Kidney capillary endothelial cell (primary cell): ENCODE measurements at regions not wholly inside any gene's neighbourhood (a gene's known extent, or its start where the extent isn't known, plus 50 kb on each side); places are given as distances from the start of the nearest gene placed in this dataset.

Source experiments
- DNase-seq: peaks from one replicate; pipeline ENCODE4 v3.0.0-alpha.2; 2018; ENCODE audit warnings: low spot score

- no peak for DNase-seq
Observed at GRCh38 chr7:49376817-49377375, 396.5 kb upstream of the VWC2 start.

GRCh38 chr7:49386792-49387191 lies 386.6 kb upstream of the VWC2 start:
- no peak for DNase-seq

DNA sequence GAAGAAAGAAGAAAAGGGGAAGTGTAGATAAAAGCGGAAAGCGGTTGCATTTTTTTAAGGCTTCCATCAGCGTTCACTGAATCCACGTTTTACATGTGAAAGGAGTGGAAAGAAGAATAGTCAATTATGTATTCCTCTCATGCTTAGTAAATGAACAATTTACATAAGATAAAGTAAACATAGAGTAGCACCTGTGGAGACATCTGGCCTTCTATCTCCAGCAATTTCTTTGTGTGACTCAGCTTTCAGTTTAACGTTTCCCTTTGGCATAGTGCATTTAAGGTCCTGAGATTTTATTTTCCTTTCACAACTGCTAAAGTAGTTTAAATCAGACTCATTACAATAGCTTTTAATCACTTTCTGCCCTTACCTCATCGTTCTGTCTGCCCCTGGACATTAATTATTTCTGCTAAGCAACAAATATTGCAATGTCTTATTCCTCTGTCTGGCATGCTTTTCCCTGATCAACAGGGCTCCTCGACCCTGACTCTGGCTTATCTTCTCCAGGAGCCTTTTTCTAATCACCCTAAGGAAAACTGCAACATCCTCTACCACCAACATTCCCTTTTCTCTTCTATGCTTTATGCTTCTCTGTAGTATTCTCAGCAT lies 383.5 kb upstream of the VWC2 start:
- no peak for DNase-seq

GRCh38 chr7:49396229-49396628 lies 377.2 kb upstream of the VWC2 start:
- no peak for DNase-seq

- no peak for DNase-seq
Observed at GRCh38 chr7:49397750-49398149, 375.7 kb upstream of the VWC2 start.

GRCh38 chr7:49398236-49398635 lies 375.2 kb upstream of the VWC2 start:
- DNase-seq = no peak

- DNase-seq = no peak
Observed at GRCh38 chr7:49398746-49399145, 374.7 kb upstream of the VWC2 start.

GRCh38 chr7:49400891-49401550 lies 372.4 kb upstream of the VWC2 start:
- DNase-seq = no peak

DNA sequence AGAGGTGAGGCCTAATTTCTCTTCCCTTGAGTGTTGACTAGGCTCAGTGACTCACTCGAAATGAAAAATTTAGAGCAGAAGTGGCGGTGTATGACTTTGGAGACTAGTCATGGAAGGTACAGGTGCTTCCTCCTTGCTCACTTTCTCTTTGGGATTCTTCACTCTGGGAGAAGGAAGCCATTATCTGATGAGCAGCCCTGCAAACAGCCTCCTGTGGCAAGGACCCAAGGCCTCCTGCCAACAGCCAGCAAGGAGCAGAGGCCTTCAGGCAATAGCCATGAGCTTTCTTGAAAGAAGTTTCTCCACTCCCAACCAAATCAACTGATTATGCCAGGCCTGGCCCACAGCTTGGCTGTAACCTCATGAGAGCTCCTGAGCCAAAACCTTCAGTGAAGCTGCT lies 369.6 kb upstream of the VWC2 start:
- DNase-seq = no peak

DNA sequence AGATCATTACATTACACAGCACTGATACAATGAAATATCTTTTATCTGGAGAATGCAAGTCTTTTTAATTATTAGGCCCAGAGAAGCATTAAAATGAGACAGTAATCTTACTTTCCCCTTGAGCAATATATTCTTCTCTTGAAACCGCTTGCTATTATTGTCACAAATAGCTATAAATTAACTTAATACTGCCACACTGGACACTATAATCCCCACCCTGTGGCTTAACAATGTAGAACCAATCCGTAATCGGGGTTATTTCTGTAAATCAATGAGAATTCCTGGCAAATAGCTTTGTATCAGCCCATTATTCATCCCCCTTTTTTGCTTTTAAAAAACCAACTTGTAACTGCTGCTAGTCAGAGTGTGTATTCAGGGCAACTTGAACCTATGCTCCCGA lies 366.2 kb upstream of the VWC2 start:
- DNase-seq = no peak

DNA sequence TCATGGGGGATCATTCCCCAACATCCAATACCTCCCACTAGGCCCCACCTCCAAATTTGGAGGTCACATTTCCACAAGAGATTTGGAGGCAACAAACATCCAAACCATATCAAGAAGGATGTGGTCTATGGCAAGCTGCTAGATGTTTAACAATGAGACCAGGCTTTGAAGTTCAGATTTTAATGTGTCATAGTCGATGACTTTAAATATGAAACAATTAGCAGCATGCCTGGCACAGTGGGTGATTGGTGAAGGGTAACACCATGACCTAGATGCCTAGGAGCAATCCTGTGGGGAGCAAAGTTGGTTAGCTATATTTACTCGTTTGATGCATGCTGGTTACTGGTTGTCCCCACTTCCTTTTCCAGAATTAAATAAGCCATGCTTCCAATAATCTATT lies 356.4 kb upstream of the VWC2 start:
- DNase-seq = no peak

- DNase-seq = no peak
Observed at GRCh38 chr7:49418963-49419362, 354.5 kb upstream of the VWC2 start.

DNA sequence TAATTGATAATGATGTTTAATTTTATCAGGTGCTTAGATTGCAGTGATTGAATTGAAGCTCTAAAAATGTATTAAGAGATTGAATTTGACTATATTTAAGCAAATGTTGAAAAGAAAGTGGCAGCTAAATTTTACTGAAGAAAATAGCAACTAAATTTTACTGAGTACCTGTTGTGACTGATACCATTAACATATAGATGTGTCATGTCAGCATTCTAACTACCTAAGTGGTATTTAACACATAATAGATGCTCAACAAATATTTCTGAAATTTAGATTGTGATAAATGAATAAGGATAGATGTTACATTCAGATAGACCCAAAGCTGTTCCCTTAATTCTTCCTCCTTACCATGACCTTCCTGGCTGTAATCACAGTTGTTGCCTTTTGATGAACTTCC lies 350.9 kb upstream of the VWC2 start:
- no peak for DNase-seq

GRCh38 chr7:49424109-49424508 lies 349.3 kb upstream of the VWC2 start:
- no peak for DNase-seq

GRCh38 chr7:49425277-49425818 lies 348.1 kb upstream of the VWC2 start:
- no peak for DNase-seq

DNA sequence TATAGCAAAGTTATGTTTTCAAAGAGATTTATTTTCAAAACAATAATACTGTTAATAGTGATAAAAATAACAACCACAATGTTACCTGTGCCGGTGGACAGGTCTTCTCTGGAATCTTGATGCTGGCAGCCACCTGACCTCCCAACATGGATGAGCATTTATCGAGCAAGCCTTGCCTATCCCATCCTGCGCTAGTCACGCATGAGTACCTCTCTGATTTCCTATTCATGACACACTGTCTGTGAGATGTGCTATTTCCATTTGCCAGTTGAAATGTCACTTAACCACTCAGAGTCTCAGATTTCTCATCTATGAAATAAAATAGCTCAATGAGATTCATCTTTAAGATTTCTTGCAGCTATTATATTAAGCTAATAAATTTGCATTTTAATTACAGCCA lies 341.2 kb upstream of the VWC2 start:
- no peak for DNase-seq

GRCh38 chr7:49433794-49434193 lies 339.6 kb upstream of the VWC2 start:
- DNase-seq = no peak

- DNase-seq = no peak
Observed at GRCh38 chr7:49434846-49435245, 338.6 kb upstream of the VWC2 start.

DNA sequence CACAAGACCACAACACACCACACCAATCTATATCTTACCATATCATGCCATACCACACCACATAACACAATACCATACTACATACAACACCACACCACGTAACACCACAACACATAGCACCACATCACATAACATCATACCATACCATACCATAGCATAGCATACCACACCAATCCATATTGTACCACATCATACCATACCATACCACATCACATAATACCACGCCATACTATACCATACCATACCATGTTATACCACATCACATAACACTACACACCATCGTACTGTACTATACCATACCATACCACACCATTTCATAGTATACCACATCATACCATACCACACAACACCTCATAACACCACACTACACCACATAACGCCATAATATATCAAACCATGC lies 335.2 kb upstream of the VWC2 start:
- DNase-seq = no peak

DNA sequence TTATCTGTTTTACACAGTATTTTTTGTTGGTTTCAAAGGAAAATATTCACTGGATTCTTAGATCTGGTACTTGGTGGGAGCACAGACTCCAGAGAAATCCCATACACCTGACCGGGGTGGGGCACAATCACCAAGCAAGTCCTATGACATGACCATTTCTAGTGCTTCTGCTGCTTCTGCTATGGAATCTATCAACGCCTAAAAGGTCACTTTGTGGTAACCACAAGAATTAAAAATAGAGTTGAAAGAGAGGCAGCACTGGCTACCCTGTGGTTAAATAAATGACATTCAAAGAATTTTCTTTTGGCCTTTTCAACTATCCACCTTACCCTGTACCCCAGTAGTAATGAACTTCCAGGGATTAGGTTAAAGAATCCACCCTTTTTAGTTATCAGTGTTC lies 329.9 kb upstream of the VWC2 start:
- DNase-seq = no peak

- no peak for DNase-seq
Observed at GRCh38 chr7:49453486-49453885, 320.0 kb upstream of the VWC2 start.

DNA sequence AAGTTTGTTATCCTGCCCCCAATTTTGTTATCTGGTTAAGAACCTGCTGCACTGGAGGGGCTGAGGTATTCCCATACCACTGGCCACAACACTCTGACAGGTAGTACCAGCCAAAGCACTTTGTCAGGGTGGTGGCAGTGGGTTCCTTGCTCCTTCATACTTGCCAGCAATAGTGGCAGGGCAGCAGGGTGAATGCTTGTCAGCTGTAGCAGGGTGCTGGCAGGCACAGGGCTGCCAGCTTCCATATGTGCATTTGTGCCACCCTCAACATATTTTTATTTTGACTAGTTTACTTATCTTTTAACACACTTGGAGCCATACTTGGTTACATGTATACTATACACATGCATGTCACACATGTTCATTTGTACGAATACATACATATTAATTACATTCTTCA lies 294.0 kb upstream of the VWC2 start:
- DNase-seq = no peak

DNA sequence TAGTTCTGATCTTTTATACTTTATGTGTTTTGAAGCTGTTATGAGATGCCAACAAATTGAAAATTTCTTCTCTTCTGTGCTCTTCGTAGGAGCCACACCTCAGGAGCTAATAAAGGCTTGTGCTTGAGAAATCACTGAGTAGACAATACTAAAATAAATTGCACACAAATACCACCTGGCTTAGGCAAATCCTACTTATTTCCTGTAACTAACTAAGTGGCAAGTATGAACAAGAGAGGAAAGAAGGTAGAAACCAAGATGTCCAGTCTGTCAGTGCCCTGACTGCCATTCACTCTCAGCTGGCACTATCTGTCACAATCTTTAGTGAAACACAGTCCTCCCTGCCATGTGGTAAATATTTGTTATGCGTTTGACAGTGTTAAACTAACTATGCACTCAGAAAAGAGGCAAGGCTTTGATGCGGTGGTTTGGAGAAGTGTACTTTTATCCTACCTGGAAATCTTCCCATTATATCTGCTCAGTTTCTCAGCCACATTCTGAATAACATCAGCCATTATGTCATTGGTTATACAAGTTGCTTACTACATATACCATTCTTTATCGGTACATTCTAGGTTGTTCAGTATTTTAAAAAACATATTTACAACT lies 293.4 kb upstream of the VWC2 start:
- no peak for DNase-seq
